GM18951 (cell line): ENCODE measurements at regions not wholly inside any gene's neighbourhood (a gene's known extent, or its start where the extent isn't known, plus 50 kb on each side); places are given as distances from the start of the nearest gene placed in this dataset.

Experiments used
- POLR2A ChIP-seq: IDR thresholded peaks from 4 replicates; pipeline ENCODE4 v1.6.1; 2011; ENCODE audit warnings: mild to moderate bottlenecking; ENCODE audit not compliant: insufficient read length, insufficient read depth; ENCODE audit errors: extremely low read depth
- in situ Hi-C: fragments of 300-500 bp; cut with MboI; formaldehyde crosslinking; loops from one replicate; pipeline ENCODE4 v1.12.0; 2022; ENCODE audit warnings: low sequenced_read_pairs, mixed read lengths, inconsistent platforms; ENCODE audit not compliant: unreplicated experiment

- TF ChIP-seq POLR2A = no peak
- in situ Hi-C loops = no loop called here
Measured at GRCh38 chr17:65477600-65477999, 83.8 kb downstream of the AXIN2 start.

- in situ Hi-C loops = no loop called here
- no peak for TF ChIP-seq POLR2A
Measured at GRCh38 chr17:65474660-65475059, 86.8 kb downstream of the AXIN2 start.

DNA sequence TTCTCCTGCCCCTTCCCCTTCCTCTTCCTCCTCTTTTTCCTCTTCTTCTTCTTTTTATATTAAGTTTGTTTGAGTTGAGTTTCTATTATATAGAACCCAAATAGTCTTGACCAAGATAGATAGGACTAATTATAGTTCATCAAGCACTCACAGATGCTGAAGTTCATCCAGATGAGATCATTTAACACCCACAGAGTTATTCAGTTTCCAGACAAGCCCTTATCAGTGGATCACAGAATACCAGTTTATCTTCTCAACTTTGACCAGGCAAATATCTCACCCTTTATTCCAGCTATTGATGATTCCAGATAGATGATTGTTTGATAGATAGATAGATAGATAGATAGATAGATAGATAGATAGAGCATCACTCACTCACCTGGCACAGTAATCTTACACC, 87.5 kb downstream of the AXIN2 start:
- in situ Hi-C loops = no loop called here
- no peak for TF ChIP-seq POLR2A

DNA sequence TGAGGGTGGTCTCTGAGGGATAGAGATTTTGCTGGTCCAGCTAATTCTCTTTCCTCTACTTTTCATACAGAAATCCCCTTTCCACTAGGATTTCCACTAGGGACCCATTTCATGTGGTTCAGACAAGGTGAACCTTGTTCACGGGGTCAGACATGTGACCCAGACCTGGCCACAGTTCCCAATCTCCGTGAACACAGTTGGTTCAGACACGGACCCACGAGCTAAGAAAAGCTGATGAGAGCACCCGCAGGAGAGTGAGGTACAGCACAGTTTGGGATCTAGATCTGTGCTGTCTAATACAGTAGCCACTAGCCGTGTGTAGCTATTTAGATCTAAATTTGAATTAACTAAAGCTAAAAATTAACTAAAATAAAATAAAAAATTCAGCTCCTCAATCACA, 88.1 kb downstream of the AXIN2 start:
- no peak for TF ChIP-seq POLR2A
- in situ Hi-C loops = no loop called here

DNA sequence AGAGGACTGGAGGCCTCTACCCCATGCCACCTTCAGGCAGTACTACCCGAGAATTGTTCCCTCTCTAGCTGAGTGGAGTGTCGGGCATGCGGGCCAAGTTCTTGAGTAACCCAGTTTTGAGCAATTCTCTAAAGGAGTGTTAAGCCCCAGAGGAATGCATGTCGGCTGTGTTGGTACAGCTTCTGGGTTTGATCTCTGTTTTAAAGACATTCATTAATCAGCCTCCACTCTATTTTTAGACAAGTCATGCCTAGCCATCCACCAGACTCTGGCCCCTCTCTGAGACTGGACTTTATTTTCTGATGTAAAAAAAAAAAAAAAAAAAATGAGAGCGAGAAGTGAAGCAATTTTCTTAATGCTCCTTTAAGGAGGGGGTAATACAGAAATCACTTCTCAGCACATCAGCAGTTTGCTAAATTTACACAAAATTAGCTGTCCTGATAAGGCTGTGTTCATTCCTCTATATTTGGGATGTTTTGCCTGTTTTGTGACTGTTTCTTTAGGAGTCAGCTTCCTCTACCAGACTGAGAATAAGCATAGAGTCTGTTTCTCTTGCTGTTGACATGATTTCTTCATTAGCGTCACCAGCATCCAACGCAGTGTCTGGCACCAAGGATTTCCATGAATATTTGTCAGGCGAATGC, 88.7 kb downstream of the AXIN2 start:
- in situ Hi-C loops = no loop called here
- no peak for TF ChIP-seq POLR2A

- in situ Hi-C loops = no loop called here
- no peak for TF ChIP-seq POLR2A
Measured at GRCh38 chr17:65470783-65471182, 90.7 kb downstream of the AXIN2 start.

DNA sequence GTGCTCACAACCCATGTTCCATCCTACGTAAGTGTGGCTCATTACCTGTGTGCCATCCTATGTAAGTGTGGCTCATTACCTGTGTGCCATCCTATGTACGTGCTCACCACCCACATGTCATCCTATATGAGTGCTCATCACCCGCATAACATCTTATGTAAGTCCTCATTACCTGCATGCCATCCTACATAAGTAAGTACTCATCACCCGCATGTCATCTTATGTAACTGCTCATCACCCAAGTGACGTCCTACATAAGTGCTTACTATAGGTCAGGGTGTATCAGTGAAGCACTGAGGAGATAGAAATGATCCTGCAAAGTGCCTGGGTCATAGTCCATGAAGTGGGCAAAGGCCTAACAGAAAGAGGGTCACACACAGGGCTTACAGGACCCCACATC, 93.1 kb downstream of the AXIN2 start:
- no peak for TF ChIP-seq POLR2A
- in situ Hi-C loops = no loop called here

DNA sequence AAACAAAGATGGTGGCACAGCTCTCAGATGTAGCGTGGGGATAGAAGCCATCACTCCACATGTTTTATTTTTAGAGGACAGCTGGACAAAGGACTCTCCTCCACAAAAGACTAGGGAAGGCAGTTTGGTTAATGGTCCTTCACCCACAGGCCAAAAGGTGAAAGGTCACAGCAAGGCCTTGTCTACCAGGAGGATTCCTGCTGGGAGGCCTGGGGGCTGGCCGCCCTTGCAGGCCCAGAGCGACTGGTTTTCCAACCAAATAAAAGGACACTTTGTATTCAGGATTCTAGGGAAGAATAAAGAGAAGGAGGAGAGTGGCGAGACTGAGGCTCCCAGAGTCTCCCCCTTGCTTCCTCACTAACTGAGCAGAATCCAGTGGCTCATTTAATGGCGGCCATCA, 94.3 kb downstream of the AXIN2 start:
- no peak for TF ChIP-seq POLR2A

DNA sequence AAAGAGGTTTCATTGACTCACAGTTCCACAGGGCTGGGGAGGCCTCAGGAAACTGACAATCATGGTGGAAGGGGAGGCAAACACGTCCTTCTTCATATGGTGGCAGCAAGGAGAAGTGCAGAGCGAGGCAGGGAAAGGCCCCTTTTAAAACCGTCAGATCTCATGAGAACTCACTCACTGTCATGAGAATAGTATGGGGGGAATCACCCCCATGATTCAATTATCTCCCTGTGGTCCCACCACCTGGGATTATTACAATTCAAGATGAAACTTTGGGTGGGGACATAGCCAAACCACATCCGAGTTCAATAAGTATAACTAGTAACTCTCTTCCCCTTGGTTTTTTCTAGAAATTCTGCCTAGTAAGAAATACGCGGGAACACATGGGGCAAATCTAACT, 94.9 kb downstream of the AXIN2 start:
- TF ChIP-seq POLR2A = no peak
- in situ Hi-C loops = no loop called here

More for the DNA sequence above, 94.3 kb downstream of the AXIN2 start:
- in situ Hi-C loops = no loop called here

- no peak for TF ChIP-seq POLR2A
- in situ Hi-C loops = no loop called here
Measured at GRCh38 chr17:65463242-65463641, 98.2 kb downstream of the AXIN2 start.

DNA sequence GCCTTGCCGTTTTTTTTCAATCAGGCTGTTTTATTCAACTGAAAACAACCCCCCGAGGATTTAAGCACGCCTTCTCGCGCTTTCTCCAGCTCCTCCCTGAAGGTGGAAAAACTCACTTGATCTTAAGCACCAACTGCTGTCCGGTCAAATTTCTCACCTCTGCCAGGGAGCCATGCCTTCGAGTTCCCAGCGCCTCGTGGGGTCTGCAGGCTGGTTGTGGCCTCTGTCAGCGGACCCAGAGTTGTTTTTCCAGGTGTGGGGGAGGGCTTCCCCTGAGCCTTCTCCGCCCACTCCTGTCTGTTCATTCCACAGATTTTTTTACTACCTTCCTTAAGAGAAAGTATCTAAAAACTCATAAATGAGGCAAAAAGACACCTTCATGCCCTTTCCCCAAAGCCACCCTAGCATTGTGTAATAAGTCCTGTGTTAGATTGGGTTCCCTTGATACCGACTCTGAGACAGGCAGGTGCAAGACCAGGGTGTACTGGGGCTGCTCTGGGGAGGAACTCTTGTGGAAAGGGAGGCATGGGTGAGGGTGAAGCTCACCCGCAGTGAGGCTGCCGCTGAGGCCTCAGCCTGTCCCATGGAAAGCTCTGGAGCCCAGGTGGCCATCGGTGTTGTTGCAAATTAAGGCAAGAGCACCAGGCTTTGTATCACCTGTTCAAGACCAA, 101.6 kb downstream of the AXIN2 start:
- no peak for TF ChIP-seq POLR2A
- in situ Hi-C loops = no loop called here

DNA sequence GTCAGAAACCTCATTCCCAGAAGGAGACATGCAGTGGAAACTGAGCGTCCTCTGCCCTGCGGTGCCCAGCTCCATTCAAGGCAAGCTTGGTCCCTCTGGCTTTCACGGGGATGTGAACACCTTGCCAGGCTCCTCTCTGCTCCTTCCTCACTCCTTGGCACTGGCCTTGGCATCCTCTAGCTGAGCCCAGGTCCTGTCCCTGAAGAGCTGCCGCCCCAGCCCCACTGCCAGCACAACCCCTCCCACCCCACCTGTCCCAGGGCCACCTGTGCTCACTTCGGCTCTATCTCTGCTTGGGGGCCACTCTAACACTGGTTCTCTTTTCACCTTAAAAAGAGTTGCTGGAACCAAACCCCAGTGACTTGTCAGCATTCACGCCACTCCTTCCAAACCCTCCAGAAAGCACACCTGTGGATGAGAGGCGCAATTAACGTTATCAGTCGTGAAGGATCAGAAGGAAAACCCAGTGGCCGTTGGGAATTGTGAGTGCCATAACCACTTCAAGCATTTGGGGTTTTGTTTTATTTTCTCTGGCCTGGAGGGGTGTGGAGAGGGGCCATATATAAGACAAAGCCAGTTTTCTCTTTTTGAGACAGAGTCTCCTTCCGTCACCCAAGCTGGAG, 103.7 kb downstream of the AXIN2 start:
- in situ Hi-C loops = no loop called here
- TF ChIP-seq POLR2A = no peak

- in situ Hi-C loops = no loop called here
- TF ChIP-seq POLR2A = no peak
Measured at GRCh38 chr17:65457183-65457582, 104.3 kb downstream of the AXIN2 start.
